OCI-M2 (cell line): ENCODE measurements at regions not wholly inside any gene's neighbourhood (a gene's known extent, or its start where the extent isn't known, plus 50 kb on each side); places are given as distances from the start of the nearest gene placed in this dataset.

Experiments used
- DNase-seq: peaks from one replicate; lab custom pipeline; 2025; ENCODE audit not compliant: unreplicated experiment; lab: John Stamatoyannopoulos, UW

DNA sequence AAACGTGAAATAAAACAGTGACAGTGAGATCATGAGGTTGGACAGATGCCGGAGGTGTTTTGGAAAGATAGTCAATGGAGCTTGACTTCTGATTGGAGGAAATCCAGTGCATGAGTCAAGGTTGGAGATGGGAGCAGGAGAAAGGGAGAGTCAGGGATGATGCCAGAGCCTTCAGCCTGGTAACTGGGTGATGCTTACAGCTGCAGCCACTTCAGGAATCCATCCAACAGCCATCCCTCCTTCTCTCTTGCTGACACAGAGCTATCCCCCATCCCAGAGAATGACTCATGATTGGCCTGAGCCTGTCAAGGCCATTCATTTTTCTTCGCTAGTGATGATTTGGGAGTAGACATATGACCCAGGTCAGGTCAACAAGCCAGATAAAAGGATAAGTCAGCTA lies 112.8 kb downstream of the SAMD5 start:
- no peak for DNase-seq

DNA sequence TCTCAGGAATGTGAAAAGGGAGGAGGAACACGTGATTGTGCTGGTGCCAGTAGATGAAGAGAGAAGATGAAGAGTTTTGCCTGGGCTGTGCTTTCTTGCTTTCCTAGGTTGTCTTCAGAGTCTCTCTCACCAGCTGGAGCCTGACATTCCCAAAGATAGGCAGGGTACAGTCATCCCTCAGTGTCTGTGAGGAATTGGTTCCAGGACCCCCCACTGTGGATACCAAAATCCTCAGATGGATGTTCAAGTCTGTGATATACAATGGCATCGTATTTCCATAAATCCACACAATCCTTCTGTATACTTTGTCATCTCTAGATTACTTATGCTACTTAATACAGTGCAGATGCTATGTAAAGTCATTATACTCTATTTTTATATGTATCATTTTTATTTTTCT lies 113.5 kb downstream of the SAMD5 start:
- DNase-seq: no peak

DNA sequence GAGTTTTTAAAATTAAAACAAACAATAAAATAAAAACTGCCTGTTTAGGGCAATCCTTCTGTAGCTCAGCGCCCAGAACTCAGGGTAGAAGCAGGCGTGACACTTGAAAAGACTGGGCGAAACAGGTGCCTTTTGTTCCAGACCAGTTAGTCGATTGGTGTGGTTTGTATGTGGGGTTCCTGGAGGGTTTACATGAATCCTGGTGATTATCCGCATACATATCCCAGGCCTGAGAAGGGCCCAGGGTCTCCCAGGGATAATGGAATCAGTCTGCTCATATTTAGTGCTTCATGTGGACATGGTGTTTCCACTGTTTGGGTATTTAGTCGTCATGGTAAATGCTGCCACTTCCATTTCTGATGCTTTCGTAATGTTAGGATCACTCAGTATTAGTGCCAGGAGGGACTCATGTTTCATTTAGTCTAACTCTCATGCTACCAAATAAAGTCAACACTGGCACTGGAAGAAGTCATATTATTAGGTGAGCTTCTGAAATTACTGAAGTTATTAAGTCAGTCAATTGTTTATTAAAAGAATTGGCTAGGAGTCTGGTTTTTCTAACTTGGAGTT lies 116.5 kb downstream of the SAMD5 start:
- no peak for DNase-seq

DNA sequence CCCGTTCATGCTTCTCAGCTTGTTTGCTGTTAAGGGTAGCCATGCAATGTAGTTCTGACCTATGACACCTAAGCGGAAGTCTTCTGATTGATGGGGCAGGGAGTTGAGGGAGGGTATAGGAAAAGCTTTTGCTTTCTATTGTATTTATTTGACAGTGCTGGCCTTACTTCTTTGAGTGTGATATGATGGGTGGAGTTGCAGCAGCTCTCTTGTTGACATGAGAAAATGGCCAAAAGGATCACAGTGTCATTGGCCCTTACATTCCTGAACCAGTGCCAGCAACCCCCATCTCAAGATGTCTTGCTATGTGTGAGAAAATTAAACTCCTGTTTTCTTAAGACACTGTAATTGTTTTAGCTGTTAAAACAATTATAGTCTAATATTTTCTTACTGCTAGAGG lies 117.5 kb downstream of the SAMD5 start:
- no peak for DNase-seq

DNA sequence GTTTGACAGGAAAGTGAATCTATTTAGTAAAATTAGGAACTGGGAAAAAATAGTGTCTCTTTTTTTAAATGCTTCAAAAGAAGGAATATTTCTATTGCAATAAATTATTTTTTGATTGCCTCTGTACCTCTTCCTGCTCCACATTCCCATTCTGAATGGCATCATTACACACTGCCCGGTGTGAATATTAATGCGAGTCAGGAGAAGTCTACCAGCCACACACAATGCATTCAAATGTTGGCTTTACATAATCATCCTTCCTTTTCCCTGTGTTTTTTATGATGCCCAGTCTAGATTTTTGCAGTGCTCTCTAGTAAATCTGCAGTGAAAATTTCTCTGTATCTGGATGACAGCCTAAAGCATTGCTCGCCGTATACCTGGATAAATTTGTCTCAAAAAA lies 118.9 kb downstream of the SAMD5 start:
- DNase-seq: no peak

DNA sequence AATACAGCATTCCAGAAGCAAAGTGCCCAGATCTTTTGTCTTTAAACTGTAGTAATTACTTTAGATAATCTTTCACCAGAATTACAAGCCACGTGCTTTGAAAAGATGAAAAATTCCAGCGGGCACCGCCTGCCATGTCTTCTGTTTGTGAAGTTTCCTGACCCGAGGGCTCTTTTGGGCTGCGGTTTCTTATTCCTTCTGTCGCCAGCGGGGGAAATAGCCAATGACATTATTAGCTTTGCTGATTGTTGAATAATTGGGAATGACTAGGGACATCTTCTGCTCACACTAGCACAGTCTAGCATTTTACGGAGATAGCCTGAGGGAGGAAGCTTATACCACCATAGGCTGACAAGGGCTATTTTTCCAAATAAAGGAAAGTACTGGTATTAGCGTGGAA lies 124.7 kb downstream of the SAMD5 start:
- no peak for DNase-seq

DNA sequence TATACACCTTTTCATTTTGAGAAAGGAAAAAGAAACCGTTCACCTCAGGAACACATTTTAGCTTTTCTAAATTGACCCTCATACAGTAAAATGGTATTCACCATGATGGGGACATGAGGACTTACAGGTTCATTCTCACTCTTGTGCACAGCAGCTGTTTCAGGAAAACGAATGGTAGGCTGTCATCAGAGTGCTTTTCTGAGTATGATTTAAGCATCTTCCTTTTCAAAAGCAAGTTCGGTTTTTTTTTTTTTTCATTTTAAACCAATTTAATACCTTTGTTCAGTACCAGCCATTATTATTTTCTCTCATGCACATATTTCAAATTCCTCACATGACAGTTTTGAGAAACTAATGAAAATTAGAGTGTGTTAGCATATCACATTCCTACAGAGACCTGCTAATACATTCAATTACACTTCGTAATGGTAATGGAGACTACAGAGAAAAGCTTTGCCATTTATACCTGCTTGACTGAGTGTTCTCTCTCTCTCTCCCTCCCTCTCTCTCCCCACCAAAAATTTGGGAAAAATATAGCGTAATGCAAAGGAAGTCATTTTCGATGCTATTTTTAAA lies 129.2 kb downstream of the SAMD5 start:
- DNase-seq: no peak

DNA sequence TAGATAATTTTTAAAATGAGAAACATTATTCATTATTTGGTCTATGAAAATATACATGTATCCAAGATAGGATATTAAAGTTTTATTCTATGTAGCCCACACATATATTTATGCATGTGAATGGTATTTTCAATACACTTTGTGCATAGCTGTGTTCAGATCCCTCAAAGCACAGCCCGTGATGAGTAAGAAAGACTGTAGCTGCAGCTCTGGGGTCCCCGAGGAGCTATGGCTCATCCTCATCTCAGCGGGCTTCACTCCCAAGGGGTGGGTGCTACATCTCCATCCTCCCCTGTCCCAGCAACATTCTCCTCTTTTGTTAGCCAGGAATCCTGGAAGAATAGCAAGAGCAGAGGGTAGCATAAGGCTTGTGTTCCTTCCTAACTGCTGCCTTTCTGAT lies 130.8 kb downstream of the SAMD5 start:
- DNase-seq: no peak

DNA sequence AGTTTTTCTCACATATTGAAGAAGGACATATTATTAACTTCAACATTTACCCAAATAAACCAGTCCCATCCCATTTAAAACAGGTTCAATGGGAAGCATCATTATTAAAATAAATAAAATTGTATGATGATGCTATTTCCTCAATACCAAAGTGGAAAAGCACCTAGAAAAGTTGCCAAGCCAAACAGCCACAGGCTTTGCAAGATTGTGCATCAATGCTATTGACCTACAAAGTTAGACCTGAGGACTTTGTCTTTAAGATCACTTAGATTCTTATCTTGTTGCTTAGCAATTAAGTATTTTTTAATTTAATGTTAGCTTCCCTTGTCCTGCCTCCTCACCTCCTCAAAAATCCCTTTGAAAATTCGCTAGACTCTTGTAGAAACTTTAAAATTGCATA lies 132.1 kb downstream of the SAMD5 start:
- DNase-seq: no peak

DNA sequence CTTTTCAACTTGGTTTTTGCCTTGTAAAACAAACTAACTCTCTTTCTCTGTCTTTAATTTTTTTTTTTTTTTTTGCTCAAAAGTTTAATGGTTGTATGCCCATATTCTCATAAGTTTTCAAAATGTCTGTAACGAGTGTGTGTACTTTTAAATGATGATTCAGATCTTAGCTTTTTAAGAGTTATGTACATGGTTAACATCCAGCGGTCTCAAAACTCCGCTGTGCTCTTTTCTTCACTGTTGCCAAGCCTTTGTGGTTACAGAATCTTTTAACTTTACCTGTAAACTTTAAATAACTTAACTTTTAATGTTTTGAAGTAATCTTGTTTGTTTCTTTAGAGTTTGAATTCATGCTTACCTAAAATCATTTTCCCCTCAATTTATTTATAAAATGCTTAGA lies 133.0 kb downstream of the SAMD5 start:
- no peak for DNase-seq

DNA sequence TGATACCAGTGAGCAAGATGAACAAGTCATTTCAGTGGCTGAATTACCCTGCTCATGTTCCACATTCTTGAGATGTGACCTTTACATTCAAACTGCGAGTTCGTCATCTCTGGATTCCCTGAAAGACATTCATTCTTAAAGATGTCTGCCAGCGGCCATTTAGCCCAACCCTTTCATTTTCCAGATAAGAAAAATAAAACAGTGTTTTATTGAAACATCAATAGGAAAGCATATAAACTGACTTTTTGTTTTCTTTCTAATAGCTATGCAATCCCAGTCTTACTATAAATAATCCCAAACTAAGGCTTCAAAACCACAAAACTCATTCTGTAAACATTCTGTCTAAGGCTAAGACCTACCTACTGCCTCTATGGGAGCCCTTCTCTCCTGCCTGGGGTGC lies 134.0 kb downstream of the SAMD5 start:
- no peak for DNase-seq

DNA sequence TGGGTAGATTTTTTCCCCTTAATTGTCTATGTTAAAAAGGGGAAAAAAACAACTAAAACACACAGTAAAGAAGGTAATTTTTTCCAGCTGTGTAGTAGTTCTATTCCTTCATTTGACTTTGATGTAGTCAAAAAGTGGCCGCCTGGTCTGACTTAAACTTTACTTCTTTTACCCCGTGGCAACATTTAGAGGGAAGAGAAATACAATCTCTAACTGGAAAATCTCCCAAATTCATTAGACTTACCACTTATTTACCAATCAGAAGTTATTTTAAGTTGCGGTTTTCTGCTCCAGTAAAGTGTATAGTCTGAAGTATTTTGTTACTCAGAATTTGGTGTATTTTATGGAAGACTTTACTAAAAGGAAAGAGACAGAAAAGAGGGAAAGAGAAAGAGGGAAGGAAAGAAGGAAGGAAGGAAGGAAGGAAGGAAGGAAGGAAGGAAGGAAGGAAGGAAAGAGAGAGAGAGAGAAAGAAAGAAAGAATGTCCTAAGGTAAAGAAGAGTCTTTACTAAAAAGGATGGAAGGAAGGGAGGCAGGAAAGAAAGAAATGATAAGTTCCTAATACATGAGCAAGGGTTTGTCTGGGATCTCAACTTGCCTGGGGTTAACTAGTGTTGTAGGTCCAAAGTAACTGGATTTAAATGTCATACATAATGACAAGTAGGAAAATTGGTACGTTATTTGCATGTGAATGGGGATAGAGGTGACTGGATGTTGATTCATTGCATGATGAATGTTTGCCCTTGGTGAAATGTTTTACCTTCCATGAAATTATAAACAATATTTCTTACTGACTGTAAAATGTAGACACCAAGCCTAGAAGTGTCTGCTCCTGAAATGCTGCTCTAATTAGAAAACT lies 135.1 kb downstream of the SAMD5 start:
- no peak for DNase-seq

DNA sequence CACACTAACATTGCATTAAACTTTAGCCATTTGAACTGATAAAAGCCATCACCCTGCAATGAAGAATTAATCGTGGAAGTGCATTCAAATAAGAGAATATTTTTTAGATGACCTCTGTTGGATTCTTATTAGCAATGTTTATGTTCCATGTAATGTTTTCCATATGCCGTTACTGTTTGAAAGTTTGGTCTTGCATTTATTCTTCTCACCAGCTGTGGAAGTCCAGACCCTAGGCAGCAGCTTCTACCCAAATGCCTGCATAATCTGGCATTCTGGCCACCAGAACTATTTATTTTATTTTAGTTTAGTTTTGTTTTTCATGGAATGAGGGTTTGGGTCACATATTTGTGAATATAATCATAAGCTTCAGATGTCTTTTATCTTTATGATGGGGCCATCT lies 140.4 kb downstream of the SAMD5 start:
- no peak for DNase-seq

DNA sequence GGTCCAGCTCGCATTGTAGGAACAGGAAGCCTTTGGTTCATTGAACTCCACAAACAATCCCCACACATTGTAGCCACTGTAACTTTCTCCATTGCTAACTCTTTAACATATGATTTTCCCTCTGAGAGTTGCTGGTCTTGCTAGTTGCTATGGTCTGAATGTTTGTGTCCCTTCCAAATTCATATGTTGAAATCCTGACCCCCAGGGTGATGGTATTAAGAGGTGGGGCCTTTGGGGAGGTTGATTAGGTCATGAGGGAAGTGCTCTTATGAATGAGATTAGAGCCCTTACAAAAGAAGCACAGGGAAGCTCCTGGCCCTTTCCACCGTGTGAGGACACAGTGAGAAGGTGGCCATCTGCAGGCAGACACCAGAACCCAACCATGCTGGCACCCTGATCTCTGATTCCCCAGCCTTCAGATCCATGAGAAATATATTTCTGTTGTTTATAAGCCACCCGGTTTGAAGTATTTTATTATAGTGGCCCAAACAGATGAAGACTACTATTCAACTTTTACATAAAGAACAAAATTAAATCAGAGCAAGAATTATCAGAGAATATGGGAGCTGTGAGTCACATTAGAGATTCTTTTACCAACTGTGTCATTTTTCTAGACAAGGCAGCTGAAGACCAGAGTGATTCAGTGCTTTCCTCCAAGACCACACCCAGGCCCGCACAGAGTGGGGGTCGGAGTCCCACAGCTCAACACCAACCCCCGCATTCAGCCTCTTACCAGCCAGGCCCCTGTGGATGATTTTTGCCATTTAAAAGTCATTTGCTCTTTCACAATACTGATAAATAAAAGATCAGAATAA lies 143.0 kb downstream of the SAMD5 start:
- DNase-seq: no peak

DNA sequence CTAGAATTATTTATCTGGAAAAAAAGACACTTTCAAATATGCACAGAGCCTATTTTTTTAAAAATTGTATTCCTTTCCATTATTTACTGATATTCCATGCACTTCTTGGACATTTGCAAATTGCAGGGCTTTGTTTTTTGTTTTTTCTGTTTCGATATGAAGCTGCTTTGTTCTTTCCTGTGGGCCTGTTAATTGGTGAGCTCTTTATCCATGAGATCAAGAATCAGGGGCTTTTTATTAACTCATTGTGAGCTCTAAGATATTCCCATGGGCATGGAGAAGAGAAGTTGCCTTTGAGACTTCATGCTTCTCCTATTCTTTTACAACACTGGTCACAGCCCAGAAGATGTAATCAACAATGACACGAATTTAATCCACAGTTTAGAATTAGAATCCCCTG lies 145.1 kb downstream of the SAMD5 start:
- no peak for DNase-seq

DNA sequence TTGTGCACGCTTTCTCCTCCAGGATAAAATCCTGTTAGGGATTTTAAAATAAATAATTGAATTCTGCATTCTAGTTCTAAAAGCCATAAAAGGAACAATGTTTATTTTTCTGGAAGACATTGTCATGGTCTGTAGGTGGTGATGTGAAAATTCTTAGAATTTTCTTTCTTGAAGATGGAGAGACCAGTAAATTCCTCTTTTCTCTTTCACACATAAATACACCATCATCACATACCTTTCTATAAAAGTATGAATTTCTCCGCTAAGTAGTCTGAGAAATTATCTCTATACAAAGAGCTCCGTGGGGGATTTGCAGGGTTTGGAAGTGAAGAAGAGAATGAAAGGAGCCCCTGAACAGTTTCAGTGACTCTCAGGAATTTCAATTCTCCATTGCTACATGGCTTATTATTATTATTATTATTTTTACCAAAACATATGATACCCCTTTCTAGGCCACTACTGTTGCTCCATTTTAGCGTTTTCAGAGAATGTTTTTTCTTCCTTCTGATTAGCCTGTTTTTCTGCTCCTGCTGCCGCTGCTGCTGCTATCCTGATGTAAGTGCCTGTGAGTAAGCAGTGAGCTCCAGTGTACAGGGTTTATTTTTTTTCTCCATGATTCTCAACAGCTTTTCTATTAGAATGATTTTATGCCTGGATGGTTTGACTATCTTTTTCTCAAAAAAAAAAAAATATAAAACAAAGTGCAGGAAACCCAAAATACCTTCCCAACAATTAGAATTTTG lies 145.8 kb downstream of the SAMD5 start:
- DNase-seq: no peak

DNA sequence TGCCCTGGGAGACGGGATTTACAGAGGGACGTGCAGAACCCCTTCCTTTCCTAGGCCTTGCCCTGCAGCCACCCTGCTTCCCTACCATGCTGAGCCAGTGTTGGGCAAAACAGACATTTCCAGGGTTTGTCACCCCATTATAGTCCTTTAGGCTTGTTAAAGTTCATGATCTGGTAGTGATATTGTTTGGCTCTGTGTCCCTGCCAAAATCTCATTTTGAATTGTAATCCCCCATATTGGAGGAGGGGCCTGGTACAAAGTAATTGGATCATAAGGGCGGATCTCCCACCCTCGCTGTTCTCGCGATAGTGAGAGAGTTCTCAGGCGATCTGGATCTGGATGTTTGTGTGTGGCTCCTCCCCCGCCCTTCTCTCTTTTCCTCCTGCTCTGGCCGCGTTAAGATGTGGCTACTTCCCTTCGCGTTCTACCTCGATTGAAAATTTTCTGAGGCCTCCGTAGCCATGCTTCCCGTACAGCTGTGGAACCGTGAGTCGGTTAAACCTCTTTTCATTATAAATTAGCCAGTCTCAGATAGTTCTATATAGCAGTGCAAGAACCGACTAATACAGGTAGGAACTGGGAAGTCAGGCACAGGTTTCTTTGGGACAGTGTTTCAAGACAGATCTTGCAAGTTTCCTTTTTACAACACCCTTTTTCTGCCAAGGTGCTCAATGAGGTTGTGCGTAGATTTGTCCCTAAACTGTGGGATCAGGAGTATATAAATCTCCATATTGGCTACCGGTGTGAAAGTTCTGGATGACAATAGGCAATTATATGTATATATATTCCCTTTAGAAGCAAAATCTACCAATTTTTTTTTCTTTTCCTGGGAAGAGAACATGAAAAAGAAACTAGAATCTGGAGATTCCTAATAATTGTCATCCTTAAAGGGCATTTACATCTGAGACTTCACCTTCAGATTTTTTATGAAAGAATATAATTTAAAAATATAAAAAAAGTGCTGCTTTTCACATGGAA lies 152.1 kb downstream of the SAMD5 start:
- no peak for DNase-seq

DNA sequence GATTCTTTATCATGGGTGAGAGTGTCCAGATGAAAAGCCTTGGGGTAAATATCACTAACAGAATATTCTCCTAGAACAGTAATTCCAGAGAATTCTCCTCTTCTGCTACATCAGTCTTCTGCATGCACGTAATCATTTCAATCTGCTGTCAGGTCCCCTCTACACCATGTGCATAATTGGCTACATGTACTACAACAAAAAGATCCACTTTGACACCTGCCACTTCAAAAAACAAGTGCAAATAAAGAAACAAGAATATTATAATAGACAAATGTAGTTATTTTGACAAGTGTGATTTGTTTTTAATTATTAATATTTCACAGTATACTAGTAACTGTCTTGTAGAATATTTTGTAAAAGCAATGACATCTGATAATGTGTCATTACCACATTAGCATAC lies 154.2 kb downstream of the SAMD5 start:
- no peak for DNase-seq

DNA sequence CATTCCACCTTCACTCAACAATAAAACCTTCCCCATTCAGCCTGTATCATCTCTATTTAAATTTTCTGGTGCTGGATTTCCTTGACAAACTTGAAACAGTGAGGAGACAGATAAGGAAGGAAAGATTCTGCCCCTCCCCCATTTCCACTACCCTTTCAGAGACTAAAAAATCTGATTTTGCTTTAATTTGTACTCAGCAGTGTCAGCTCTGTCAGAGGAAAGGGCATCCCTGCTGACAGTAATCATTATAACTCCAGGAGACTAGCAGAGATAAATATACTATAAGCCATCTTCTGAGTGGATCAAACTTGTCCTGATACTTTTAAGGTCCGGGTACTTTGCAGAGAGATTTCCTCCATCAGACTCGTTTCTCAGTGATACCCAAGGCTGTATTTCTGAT lies 155.6 kb downstream of the SAMD5 start:
- DNase-seq: no peak

DNA sequence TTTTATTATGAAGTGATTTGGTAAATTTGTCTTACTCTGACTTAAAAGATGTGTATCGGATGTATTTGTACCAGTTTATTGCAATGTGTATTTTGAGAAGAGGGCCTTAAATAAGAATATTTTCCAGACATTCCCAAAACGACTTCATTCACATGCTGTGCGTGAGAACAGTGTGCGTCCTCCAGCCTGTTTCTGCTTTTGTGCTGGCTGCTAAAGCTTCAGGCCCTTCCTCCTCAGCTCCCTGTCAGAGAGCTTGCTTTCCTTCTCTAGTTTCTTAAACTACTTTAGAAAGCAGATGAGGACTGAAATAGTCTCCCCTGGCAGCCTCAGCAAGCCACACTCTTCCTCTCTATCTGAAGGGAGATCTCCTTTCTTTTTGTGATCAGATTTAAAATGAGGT lies 157.8 kb downstream of the SAMD5 start:
- no peak for DNase-seq
